Activated naive CD4-positive, alpha-beta T cell treated with anti-CD3 and anti-CD28 coated beads, Interleukin-2, amount 50 U/mL, for 16 hours (primary cell): ENCODE measurements at regions not wholly inside any gene's neighbourhood (a gene's known extent, or its start where the extent isn't known, plus 50 kb on each side); places are given as distances from the start of the nearest gene placed in this dataset.
A peak's percentile ranks its signal among the peaks of the same experiment; 100 is the strongest.

Source experiments
- DNase-seq: peaks from one replicate; pipeline ENCODE4 v3.0.0-alpha.2; 2020

DNA sequence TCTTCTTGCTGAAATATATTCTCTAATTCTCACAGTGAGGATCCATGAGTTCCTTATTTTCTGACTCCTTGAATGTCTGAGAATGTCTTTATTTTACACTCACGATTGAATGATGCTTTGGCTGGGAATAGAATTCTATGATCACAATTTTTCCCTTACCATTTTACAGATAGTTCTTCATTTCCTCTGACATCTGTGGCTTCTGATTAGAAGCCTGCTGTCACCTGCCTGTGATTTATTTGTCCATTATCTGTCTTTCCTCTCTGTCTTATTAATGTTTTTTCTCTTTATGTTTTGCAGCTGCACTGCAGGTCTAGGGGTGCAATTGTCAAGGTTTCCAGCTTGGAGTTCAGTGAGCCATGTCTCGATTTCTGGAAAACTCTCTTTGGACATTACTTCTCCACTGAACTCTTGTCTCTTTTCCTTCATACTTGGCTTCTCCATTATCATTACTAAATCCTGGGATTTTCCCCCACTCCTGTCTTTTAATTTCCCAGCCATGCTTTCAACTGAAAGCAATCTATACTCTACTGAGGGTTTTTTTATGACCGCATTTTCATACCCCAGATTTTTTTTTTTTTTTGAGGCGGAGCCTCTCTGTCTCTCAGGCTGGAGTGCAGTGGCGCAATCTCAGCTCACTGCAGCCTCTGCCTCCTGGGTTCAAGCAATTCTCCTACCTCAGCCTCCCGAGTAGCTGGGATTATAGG lies 85.8 kb upstream of the PRNP start:
- no peak for DNase-seq

DNA sequence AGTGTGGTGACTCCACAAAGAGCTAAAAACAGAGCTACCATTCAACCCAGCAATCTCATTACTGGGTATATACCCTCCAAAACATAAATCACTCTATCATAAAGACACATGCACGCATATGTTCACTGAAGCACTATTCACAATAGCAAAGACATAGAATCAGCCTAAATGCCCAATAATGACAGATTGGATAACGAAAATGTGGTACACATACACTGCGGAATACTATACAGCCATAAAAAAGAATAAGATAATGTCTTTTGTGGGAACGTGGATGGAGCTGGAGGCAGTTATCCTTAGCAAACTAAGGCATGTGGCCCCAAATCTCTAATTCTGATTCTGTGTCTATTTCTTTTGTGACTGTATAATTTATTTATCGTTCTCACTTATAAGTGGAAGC lies 89.0 kb upstream of the PRNP start:
- DNase-seq, result no peak

DNA sequence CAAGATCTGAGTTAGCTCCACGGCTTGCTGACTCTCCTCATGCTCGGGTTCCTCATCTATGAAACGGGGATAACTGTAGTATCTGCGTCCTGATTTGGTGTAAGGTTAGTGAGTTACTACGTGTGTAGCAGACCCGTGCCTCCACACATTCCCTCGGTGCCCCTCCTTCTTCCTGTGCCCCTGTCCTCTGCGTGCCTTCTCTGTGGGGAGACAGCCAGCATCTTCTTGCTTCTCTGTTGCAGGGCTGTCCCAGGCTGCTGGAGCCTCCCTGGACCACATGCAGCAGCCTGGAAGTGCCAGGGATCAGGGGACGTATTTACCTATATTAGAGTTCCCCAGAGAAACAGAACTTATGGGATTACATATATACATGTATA lies 93.1 kb upstream of the PRNP start:
- DNase-seq, result no peak

DNA sequence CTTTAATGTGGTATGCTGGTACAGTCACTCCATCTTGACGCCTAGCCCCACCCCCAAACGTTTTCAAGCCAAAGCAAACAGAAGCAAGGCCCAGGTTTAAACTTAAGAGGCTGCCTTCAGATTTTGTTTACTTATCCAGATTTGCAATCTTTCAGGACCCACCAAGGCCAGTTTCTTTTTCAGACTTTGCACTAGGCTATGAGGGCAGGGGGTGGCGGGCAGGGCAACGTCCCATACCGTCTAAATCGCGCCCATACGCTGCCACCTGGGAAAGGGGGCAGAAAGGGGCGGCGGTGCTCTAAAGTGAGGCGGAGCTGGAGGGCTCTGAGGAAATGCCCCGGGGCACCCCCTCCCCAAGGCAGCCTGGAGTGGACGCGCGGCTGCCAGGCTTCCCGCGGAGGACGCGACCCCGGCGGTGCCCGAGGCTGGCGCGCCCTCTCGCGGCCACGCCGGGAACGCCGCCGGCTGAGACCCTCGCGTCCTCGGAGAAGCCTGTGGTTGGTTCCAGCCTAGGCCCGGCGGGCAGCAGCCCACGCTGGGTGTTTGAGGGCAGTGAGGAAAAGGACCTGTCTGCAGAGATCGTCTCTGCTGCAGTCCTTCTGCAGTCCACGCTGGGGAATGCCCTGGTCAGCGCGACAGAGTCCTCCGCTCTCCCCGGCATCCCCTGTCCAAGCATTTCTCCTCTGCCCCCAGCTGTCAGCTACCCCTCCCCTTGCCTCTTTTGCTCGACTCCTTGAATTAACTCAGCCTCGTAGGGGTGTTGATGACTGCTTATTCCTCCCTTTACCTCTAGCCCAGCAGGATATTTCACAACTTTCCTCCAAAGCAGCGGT lies 93.7 kb upstream of the PRNP start:
- DNase-seq, result peak; percentile 66

DNA sequence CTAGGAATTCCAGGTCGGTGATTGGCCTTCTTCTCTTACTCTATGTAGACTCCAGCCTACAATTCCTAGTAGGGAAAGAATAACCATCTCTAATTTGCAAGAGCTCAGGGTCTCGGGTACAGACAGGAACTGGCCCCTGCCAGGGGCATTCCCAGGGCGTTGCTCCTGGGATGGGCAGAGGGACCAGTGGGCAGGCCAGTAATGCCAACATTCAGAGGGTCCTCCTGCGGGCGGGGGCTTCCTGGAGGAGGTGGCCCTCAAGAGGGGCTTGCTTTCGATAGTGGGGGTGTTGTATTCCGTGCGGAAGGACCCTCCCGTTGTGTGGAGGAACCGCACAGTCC lies 94.3 kb upstream of the PRNP start:
- no peak for DNase-seq

GRCh38 chr20:4585758-4586157 lies 100.5 kb upstream of the PRNP start:
- no peak for DNase-seq

- DNase-seq, result no peak
These were observed 101.0 kb upstream of the PRNP start for GRCh38 chr20:4585104-4585753.

GRCh38 chr20:4584510-4584909 lies 101.7 kb upstream of the PRNP start:
- DNase-seq, result no peak

DNA sequence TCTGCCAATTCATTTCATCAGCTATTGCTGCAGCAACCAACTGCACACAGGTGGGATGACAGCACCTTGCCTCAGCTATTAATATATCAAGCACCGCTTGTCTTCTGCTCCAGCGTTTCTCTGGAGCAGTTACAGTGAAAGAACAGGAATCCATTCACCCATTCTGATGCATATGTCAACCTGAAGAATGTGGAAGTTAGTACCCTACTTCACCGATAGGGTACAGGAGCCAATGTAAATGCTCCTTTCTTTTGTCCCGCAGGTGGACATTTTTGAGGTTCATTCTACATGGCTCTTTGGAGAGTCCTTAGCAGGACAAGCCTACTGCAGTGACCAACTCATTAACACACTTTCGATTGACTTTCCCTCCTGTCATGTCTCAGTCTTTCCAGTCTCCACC lies 104.4 kb upstream of the PRNP start:
- DNase-seq, result no peak

GRCh38 chr20:4578375-4578774 lies 107.9 kb upstream of the PRNP start:
- DNase-seq, result no peak

DNA sequence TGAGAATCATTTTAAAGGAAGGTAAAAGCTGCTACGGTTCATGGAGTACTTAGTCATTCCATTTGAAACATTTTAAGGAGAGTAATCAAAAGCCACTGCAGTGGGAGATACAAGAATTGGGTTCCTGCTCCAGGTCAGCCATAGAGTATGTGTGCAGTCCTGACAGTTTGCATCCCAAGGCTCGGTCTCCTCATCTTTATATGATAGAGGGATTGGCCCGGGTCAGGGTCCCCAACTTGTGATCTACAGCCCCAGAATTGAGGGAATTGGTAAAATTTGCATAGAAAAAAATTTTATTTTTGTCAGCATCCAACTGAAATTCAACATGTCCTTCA lies 111.9 kb upstream of the PRNP start:
- DNase-seq, result no peak

- no peak for DNase-seq
These were observed 112.5 kb upstream of the PRNP start for GRCh38 chr20:4573564-4574355.

GRCh38 chr20:4571759-4572531 lies 114.3 kb upstream of the PRNP start:
- no peak for DNase-seq

DNA sequence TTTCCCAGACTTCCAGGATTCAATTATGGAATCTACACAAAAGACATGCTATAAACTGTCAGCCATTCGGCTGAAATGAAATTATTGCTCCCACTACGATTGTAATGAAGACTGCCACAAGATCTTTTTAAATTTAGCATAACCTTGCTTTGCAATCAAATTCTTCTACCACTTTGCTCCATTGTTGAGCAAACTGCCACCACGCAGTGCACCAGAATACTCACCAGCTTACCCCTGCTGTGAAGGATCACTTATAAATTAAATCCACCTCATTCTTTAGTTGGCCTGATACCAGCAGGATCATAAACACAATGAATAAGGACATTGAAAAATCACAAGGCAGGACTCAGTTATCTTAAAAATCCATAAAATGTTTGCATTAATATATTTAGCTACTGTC lies 116.4 kb upstream of the PRNP start:
- DNase-seq, result no peak

DNA sequence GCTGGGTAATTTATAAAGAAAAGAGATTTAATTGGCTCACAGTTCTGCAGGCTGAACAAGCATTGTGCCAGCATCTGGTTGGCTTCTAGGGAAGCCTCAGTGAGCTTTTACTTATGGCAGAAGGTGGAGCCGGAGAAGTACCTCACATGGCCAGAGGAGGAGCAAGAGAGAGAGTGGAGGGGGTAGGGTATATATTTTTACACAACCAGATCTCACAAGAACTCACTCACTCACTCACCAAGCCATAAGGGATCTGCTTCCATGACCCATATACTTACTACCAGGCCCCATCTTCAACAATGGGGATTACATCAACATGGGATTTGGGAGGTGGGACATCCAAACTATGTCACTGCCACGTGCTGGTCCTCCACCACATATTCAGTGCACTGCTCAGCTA lies 117.2 kb upstream of the PRNP start:
- no peak for DNase-seq

GRCh38 chr20:4568361-4568959 lies 117.8 kb upstream of the PRNP start:
- no peak for DNase-seq

DNA sequence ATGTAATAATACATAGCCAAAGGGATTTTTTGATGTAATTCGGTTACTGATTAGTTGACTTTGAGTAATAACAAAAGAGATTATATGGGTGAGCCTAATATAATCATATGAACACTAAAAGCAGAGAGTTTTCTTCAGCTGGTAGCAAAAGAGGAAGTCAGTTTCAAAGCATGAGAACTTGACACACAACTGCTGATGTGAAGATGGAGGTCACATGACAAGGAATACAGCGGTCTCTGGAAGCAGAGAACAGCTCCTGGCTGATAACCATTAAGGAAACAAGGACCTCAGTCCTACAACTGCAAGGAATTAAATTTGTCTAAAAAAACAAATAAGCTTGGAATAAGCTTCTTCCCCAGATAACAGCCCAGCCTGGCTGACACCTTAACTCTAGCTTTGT lies 119.1 kb upstream of the PRNP start:
- DNase-seq, result no peak

DNA sequence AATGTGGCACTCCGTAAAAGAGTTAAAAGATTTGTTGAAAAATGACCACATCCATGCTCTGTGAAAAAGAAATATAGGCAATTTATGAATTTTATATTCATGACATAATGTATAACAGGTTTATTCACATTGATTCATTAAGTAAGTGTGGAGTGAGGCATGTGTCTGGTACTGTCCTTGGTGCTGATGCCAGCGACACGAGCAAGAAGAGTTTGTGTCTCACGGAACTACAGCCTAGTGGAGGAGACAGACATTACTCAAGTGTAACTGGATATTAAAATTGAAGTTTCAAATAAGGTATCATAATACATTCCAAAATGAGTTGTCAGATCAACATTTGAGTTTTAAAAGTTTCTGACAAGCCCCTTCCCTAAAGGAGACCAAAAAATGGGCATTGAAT lies 122.7 kb upstream of the PRNP start:
- no peak for DNase-seq

GRCh38 chr20:4563031-4563430 lies 123.2 kb upstream of the PRNP start:
- DNase-seq, result no peak

DNA sequence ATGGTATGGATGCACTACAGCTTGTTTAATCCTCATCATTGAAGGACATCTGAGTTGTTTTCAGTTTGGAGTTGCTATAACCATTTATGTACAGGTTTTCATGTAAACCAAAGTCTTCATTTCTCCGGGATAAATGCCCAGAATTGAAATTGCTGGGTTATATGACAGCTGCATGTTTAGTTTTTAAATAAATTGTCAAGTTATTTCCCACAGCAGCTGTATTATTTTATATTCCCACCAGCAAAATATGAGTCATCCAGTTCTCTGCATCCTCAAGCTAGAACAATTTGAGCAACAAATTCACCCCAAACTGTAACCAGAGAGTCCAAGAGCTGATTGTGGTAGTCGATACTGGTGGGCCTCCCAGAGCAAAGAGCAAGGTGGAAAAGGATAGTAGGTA lies 125.6 kb upstream of the PRNP start:
- no peak for DNase-seq

- no peak for DNase-seq
These were observed 126.3 kb upstream of the PRNP start for GRCh38 chr20:4559906-4560305.

- DNase-seq, result no peak
These were observed 127.2 kb upstream of the PRNP start for GRCh38 chr20:4559106-4559505.
